HepG2 (cell line): ENCODE measurements at regions not wholly inside any gene's neighbourhood (a gene's known extent, or its start where the extent isn't known, plus 50 kb on each side); places are given as distances from the start of the nearest gene placed in this dataset.
A peak's percentile ranks its signal among the peaks of the same experiment; 100 is the strongest.

Experiments
- BHLHE40 ChIP-seq: IDR thresholded peaks from 2 replicates; pipeline ENCODE4 v1.6.1; 2011; ENCODE audit warnings: low read length, improper control_type of control experiment
- CBX2 ChIP-seq, 2 experiments: fragments of 200-600 bp in 1 of 2; sonication (generic); formaldehyde crosslinking in 1 of 2; IDR thresholded peaks; 2 replicates each; pipeline versions ENCODE4 v1.7.0 to v1.8.1; 2018 to 2022; ENCODE audit warnings: low read depth in 2 of 2, low read length in 1 of 2, mild to moderate bottlenecking in 1 of 2, missing genetic modification reagents in 1 of 2
- FOXC1 ChIP-seq: sonication (generic); formaldehyde crosslinking; IDR thresholded peaks from 2 replicates; pipeline ENCODE4 v1.8.0; 2022; ENCODE audit warnings: mild to moderate bottlenecking, missing genetic modification reagents, borderline replicate concordance
- FOXM1 ChIP-seq: sonication (generic); formaldehyde crosslinking; IDR thresholded peaks from 2 replicates; pipeline ENCODE4 v1.5.0; 2020; ENCODE audit warnings: missing genetic modification reagents
- GATA4 ChIP-seq: sonication (generic); IDR thresholded peaks from 2 replicates; pipeline ENCODE4 v1.6.1; 2016; ENCODE audit warnings: antibody characterized with exemption, low read depth, borderline replicate concordance
- HDAC6 ChIP-seq: fragments of 200-600 bp; sonication (generic); IDR thresholded peaks from 2 replicates; pipeline ENCODE4 v1.7.0; 2017; ENCODE audit warnings: mild to moderate bottlenecking, antibody characterized with exemption, low read length, low read depth
- KAT2B ChIP-seq: fragments of 150-350 bp; IDR thresholded peaks from 2 replicates; pipeline ENCODE4 v1.6.1; 2014; ENCODE audit warnings: low read depth, low read length, borderline replicate concordance
- KDM1A ChIP-seq: IDR thresholded peaks from 2 replicates; pipeline ENCODE4 v1.6.1; 2016; ENCODE audit warnings: missing compliant biosample characterization
- MLLT10 ChIP-seq: sonication (generic); formaldehyde crosslinking; IDR thresholded peaks from 2 replicates; pipeline ENCODE4 v1.4.0; 2020; ENCODE audit warnings: missing genetic modification reagents
- PPARG ChIP-seq: conservative IDR thresholded peaks from 2 replicates; pipeline ENCODE4 v1.6.1; 2016; ENCODE audit warnings: missing biosample characterization, missing genetic modification reagents
- RBM39 ChIP-seq: fragments of 200-400 bp; formaldehyde crosslinking; IDR thresholded peaks from one replicate; pipeline ENCODE4 v1.6.1; 2018; ENCODE audit warnings: antibody characterized with exemption, mild to moderate bottlenecking, low read depth, low read length; ENCODE audit not compliant: poor library complexity, severe bottlenecking
- REL ChIP-seq: sonication (generic); formaldehyde crosslinking; conservative IDR thresholded peaks from 2 replicates; pipeline ENCODE4 v1.8.0; 2022; ENCODE audit warnings: mild to moderate bottlenecking, missing genetic modification reagents, moderate library complexity
- ZBTB8A ChIP-seq: sonication (generic); formaldehyde crosslinking; IDR thresholded peaks from 2 replicates; pipeline ENCODE4 v1.4.0; 2020; ENCODE audit warnings: mild to moderate bottlenecking, low read depth, missing genetic modification reagents, borderline replicate concordance
- ZFY ChIP-seq: sonication (generic); formaldehyde crosslinking; IDR thresholded peaks from 2 replicates; pipeline ENCODE4 v1.4.0; 2020; ENCODE audit warnings: missing genetic modification reagents
- ZNF207 ChIP-seq: fragments of 450-650 bp; IDR thresholded peaks from 2 replicates; pipeline ENCODE4 v1.6.1; 2016; ENCODE audit warnings: antibody characterized with exemption, borderline replicate concordance
- ZNF24 ChIP-seq: fragments of 450-650 bp; IDR thresholded peaks from 2 replicates; pipeline ENCODE4 v1.6.1; 2017; ENCODE audit warnings: antibody characterized with exemption, mild to moderate bottlenecking
- ZNF256 ChIP-seq: sonication (generic); formaldehyde crosslinking; conservative IDR thresholded peaks from 2 replicates; pipeline ENCODE4 v1.4.0; 2020; ENCODE audit warnings: missing genetic modification reagents
- ZNF3 ChIP-seq: IDR thresholded peaks from 2 replicates; pipeline ENCODE4 v1.7.0; 2017; ENCODE audit warnings: inconsistent platforms
- ZNF350 ChIP-seq: sonication (generic); formaldehyde crosslinking; IDR thresholded peaks from 2 replicates; pipeline ENCODE4 v1.4.0; 2020; ENCODE audit warnings: mild to moderate bottlenecking, low read depth, missing genetic modification reagents, borderline replicate concordance
- ZNF749 ChIP-seq: sonication (generic); formaldehyde crosslinking; IDR thresholded peaks from 2 replicates; pipeline ENCODE4 v1.8.0; 2022; ENCODE audit warnings: mild to moderate bottlenecking, missing genetic modification reagents, moderate library complexity, borderline replicate concordance
- ZSCAN9 ChIP-seq: IDR thresholded peaks from 2 replicates; pipeline ENCODE4 v1.6.1; 2016; ENCODE audit warnings: borderline replicate concordance
- TF ChIP-seq, protein P1 (sequence below): sonication (generic); formaldehyde crosslinking; IDR thresholded peaks from 2 replicates; pipeline ENCODE4 v1.4.0; 2020; ENCODE audit warnings: missing genetic modification reagents
- TF ChIP-seq, protein P2 (sequence below): sonication (generic); IDR thresholded peaks from 2 replicates; pipeline ENCODE4 v1.6.1; 2016; ENCODE audit warnings: low read depth, borderline replicate concordance
- TF ChIP-seq, protein P3 (sequence below): sonication (generic); formaldehyde crosslinking; IDR thresholded peaks from 2 replicates; pipeline ENCODE4 v1.9.0; 2022; ENCODE audit warnings: low read depth, missing genetic modification reagents
- TF ChIP-seq, protein P4 (sequence below): sonication (generic); formaldehyde crosslinking; IDR thresholded peaks from 2 replicates; pipeline ENCODE4 v1.4.0; 2020; ENCODE audit warnings: missing genetic modification reagents, mild to moderate bottlenecking, borderline replicate concordance

DNA sequence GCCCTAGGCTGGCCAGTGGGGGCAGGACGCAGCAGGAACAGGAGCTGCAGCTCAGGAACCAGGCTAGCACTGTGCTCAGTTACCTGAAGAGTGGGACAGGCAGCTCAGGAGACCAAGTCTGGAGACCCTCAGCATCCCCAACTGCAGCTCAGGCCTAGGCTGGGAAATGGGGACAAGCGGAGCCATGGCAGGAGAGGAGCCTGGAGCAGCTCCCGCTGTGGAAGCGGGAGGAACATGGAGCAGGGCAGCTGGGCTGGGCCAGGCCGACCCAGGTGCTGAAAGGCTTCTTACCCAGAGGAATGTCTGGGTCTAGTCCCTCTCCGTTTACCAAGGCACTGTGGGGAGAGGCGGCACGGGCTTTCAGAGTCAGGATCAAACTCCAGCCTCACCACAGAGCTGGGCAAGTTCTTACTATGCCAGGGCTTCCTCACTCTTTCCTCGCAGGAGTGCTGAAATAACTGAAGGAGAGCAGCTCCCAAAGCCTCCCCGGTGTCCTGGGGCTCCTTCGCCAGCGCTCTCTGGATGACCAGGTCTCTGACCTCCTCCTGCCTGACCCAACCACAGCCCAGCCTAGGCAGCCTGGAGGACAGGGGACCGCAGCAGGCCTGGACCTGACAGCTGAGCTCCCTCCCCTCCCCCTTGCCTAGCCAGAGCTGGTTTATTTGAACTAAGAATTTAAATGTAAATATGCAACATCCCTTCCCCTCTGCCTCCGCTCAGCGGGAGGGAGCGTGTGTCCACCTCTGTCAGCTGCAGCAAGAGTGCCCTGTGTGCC is 247.8 kb upstream of the SIX2 start (continued):
- TF ChIP-seq ZFY (CRISPR knock-in tag) (no peak; the same call in 1 of the 2 replicates), BHLHE40 (no peak), KAT2B (no peak), ZSCAN9 (CRISPR knock-in tag) (peak; percentile 64; the same call in 1 of the 2 replicates), KDM1A (no peak), PPARG (CRISPR knock-in tag) (peak; percentile 78), RBM39 (peak; percentile 56), FOXM1 (CRISPR knock-in tag) (peak; percentile 62; the same call in 1 of the 2 replicates), ZNF749 (no peak), ZNF256 (CRISPR knock-in tag) (no peak), FOXC1 (no peak; the same call in 1 of the 2 replicates), CBX2 (IDR thresholded peaks at IDR 0.05; ENCODE audit: low read depth, low read length) (no peak), CBX2 (CRISPR knock-in tag; IDR thresholded peaks at IDR 0.05; ENCODE audit: low read depth) (0 out of 2 replicates have a peak, but pooled peaks have one; percentile 61), ZBTB8A (peak; percentile 62; the same call in 1 of the 2 replicates), REL (CRISPR knock-in tag) (no peak), ZNF350 (CRISPR knock-in tag) (no peak; the same call in 1 of the 2 replicates), ZNF24 (no peak), ZNF3 (CRISPR knock-in tag) (no peak), ZNF207 (no peak), GATA4 (no peak), MLLT10 (no peak), HDAC6 (no peak)
- TF ChIP-seq, protein P1, sequence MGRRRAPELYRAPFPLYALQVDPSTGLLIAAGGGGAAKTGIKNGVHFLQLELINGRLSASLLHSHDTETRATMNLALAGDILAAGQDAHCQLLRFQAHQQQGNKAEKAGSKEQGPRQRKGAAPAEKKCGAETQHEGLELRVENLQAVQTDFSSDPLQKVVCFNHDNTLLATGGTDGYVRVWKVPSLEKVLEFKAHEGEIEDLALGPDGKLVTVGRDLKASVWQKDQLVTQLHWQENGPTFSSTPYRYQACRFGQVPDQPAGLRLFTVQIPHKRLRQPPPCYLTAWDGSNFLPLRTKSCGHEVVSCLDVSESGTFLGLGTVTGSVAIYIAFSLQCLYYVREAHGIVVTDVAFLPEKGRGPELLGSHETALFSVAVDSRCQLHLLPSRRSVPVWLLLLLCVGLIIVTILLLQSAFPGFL (CRISPR knock-in tag): no peak
- TF ChIP-seq, protein P2, sequence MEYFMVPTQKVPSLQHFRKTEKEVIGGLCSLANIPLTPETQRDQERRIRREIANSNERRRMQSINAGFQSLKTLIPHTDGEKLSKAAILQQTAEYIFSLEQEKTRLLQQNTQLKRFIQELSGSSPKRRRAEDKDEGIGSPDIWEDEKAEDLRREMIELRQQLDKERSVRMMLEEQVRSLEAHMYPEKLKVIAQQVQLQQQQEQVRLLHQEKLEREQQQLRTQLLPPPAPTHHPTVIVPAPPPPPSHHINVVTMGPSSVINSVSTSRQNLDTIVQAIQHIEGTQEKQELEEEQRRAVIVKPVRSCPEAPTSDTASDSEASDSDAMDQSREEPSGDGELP: peak; percentile 91
- TF ChIP-seq, protein P3, sequence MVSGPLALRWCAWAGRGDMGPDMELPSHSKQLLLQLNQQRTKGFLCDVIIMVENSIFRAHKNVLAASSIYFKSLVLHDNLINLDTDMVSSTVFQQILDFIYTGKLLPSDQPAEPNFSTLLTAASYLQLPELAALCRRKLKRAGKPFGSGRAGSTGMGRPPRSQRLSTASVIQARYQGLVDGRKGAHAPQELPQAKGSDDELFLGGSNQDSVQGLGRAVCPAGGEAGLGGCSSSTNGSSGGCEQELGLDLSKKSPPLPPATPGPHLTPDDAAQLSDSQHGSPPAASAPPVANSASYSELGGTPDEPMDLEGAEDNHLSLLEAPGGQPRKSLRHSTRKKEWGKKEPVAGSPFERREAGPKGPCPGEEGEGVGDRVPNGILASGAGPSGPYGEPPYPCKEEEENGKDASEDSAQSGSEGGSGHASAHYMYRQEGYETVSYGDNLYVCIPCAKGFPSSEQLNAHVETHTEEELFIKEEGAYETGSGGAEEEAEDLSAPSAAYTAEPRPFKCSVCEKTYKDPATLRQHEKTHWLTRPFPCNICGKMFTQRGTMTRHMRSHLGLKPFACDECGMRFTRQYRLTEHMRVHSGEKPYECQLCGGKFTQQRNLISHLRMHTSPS (CRISPR knock-in tag): no peak
- TF ChIP-seq, protein P4, sequence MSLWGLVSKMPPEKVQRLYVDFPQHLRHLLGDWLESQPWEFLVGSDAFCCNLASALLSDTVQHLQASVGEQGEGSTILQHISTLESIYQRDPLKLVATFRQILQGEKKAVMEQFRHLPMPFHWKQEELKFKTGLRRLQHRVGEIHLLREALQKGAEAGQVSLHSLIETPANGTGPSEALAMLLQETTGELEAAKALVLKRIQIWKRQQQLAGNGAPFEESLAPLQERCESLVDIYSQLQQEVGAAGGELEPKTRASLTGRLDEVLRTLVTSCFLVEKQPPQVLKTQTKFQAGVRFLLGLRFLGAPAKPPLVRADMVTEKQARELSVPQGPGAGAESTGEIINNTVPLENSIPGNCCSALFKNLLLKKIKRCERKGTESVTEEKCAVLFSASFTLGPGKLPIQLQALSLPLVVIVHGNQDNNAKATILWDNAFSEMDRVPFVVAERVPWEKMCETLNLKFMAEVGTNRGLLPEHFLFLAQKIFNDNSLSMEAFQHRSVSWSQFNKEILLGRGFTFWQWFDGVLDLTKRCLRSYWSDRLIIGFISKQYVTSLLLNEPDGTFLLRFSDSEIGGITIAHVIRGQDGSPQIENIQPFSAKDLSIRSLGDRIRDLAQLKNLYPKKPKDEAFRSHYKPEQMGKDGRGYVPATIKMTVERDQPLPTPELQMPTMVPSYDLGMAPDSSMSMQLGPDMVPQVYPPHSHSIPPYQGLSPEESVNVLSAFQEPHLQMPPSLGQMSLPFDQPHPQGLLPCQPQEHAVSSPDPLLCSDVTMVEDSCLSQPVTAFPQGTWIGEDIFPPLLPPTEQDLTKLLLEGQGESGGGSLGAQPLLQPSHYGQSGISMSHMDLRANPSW (CRISPR knock-in tag): no peak
